ENCODE measurements at regions not wholly inside any gene's neighbourhood (a gene's known extent, or its start where the extent isn't known, plus 50 kb on each side); places are given as distances from the start of the nearest gene placed in this dataset.
"Not testable (repeated sequence)": the region's sequence is repeated elsewhere in the genome, so short reads cannot be mapped to it uniquely, and the experiment has no call there.

DNA sequence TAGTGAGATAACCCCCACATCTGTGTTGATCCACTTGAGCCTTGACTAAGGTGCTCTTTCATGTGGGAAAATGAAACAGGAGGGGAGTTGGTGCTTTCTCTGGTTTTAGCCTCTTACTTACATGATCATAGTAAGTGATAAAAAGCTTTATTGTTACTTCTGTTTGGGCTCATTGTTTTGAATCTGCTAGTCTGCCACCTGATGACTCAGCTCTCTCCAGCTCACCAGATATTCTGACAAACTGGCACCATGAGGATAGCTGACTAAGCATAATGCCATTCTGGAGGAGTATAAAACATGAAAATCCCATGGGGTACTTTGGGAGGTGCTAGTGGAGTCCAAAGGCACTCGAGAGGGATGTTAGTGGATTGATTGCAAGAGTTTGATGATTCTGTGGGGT is 824.0 kb downstream of the RAPGEF2 start:
- H3K9me1 ChIP-seq (ENCODE audit: control insufficient read depth, extremely low read depth, insufficient read depth, low read length) = no peaks in the 10 kb centered on the region
- TF ChIP-seq CTCF (optimal IDR thresholded peaks at IDR 0.05 in 1 of 3, IDR thresholded peaks at IDR 0.05 in 1 of 3, conservative IDR thresholded peaks at IDR 0.05 in 1 of 3; ENCODE audit: extremely low read depth in 1 of 3, insufficient read depth in 2 of 3, low read length in 3 of 3) (no peak), EZH2 (IDR thresholded peaks at IDR 0.05; ENCODE audit: low read length) (no peak)
- no peaks in the 10 kb centered on the region for H3K36me3 ChIP-seq (ENCODE audit: control insufficient read depth in 2 of 2, extremely low read depth in 1 of 2, insufficient read depth in 2 of 2, low read length in 2 of 2)
- H3K9me3 ChIP-seq (ENCODE audit: control insufficient read depth, low read depth, low read length) = no peaks in the 10 kb centered on the region
- H3K27ac ChIP-seq (ENCODE audit: control insufficient read depth, insufficient read depth, low read length) = no peak overlapping the region
- DNase-seq (ENCODE audit: low read depth, low spot score) = no peak
- H4K20me1 ChIP-seq (ENCODE audit: control insufficient read depth, extremely low read depth, insufficient read depth, low read length) = no peaks in the 10 kb centered on the region
- no peak overlapping the region for H3K4me3 ChIP-seq (ENCODE audit: control insufficient read depth in 2 of 3, extremely low read depth in 1 of 3, insufficient read depth in 2 of 3, low read depth in 1 of 3, low read length in 3 of 3)
- dilution Hi-C loops (cut with MboI; ENCODE audit: extremely low pct_ligation_motif_present, low sequenced_read_pairs) = no loop called here
- H3K4me1 ChIP-seq (ENCODE audit: control insufficient read depth, extremely low read depth, insufficient read depth, low read length) = no peaks in the 10 kb centered on the region
- H3K27me3 ChIP-seq (ENCODE audit: control insufficient read depth, extremely low read depth, insufficient read depth, low read length) = no peaks in the 10 kb centered on the region
- no peak overlapping the region for H3K9ac ChIP-seq (ENCODE audit: control insufficient read depth, extremely low read depth, insufficient read depth, low read length)
- no peak overlapping the region for H3K4me2 ChIP-seq (ENCODE audit: control insufficient read depth, extremely low read depth, insufficient read depth, low read depth, low read length)
- no peak for FAIRE-seq
- H2AFZ ChIP-seq (ENCODE audit: control insufficient read depth, low read length) = no peak overlapping the region
- H3K79me2 ChIP-seq (ENCODE audit: control insufficient read depth, insufficient read depth, low read length) = no peaks in the 10 kb centered on the region

DNA sequence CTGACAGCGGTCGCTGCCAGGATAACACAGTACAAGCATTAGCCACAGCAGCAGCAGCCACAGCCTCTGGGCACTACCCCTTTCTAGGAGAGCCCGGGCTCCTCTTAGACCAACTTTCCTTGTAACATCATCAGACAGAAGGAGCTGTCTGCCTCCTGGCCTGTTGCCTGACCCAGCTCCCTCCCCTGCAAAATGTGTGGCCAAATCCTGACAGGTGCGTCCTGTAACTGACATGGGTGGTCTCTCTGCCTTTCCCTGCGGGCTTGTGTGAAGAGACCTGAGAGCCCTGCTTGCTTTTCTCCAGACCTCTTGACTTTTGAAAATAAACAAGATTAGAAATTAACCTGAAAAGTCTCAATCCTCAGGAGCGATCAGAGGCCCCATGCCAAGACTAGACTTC is 824.9 kb downstream of the RAPGEF2 start:
- Histone ChIP-seq H2AFZ (ENCODE audit: control insufficient read depth, low read length) (no peak overlapping the region), H3K4me2 (ENCODE audit: control insufficient read depth, extremely low read depth, insufficient read depth, low read depth, low read length) (no peak overlapping the region), H3K4me1 (ENCODE audit: control insufficient read depth, extremely low read depth, insufficient read depth, low read length) (no peaks in the 10 kb centered on the region), H3K79me2 (ENCODE audit: control insufficient read depth, insufficient read depth, low read length) (no peaks in the 10 kb centered on the region), H3K9me3 (ENCODE audit: control insufficient read depth, low read depth, low read length) (no peaks in the 10 kb centered on the region), H3K9ac (ENCODE audit: control insufficient read depth, extremely low read depth, insufficient read depth, low read length) (no peak overlapping the region), H3K36me3 (ENCODE audit: control insufficient read depth in 2 of 2, extremely low read depth in 1 of 2, insufficient read depth in 2 of 2, low read length in 2 of 2) (no peaks in the 10 kb centered on the region), H3K27ac (ENCODE audit: control insufficient read depth, insufficient read depth, low read length) (no peak overlapping the region), H3K4me3 (ENCODE audit: control insufficient read depth in 2 of 3, extremely low read depth in 1 of 3, insufficient read depth in 2 of 3, low read depth in 1 of 3, low read length in 3 of 3) (no peak overlapping the region), H3K9me1 (ENCODE audit: control insufficient read depth, extremely low read depth, insufficient read depth, low read length) (no peaks in the 10 kb centered on the region), H3K27me3 (ENCODE audit: control insufficient read depth, extremely low read depth, insufficient read depth, low read length) (no peaks in the 10 kb centered on the region), H4K20me1 (ENCODE audit: control insufficient read depth, extremely low read depth, insufficient read depth, low read length) (no peaks in the 10 kb centered on the region)
- DNase-seq (ENCODE audit: low read depth, low spot score) (no peak), FAIRE-seq (no peak)
- dilution Hi-C loops (cut with MboI; ENCODE audit: extremely low pct_ligation_motif_present, low sequenced_read_pairs) = no loop called here
- TF ChIP-seq EZH2 (IDR thresholded peaks at IDR 0.05; ENCODE audit: low read length) (no peak), CTCF (optimal IDR thresholded peaks at IDR 0.05 in 1 of 3, IDR thresholded peaks at IDR 0.05 in 1 of 3, conservative IDR thresholded peaks at IDR 0.05 in 1 of 3; ENCODE audit: extremely low read depth in 1 of 3, insufficient read depth in 2 of 3, low read length in 3 of 3) (no peak)

- FAIRE-seq; H3K9ac ChIP-seq (ENCODE audit: control insufficient read depth, extremely low read depth, insufficient read depth, low read length); H2AFZ ChIP-seq (ENCODE audit: control insufficient read depth, low read length); H3K27me3 ChIP-seq (ENCODE audit: control insufficient read depth, extremely low read depth, insufficient read depth, low read length); H3K4me2 ChIP-seq (ENCODE audit: control insufficient read depth, extremely low read depth, insufficient read depth, low read depth, low read length); H3K27ac ChIP-seq (ENCODE audit: control insufficient read depth, insufficient read depth, low read length); H3K4me3 ChIP-seq (ENCODE audit: control insufficient read depth in 2 of 3, extremely low read depth in 1 of 3, insufficient read depth in 2 of 3, low read depth in 1 of 3, low read length in 3 of 3); H4K20me1 ChIP-seq (ENCODE audit: control insufficient read depth, extremely low read depth, insufficient read depth, low read length); dilution Hi-C loops (cut with MboI; ENCODE audit: extremely low pct_ligation_motif_present, low sequenced_read_pairs); H3K9me3 ChIP-seq (ENCODE audit: control insufficient read depth, low read depth, low read length); H3K79me2 ChIP-seq (ENCODE audit: control insufficient read depth, insufficient read depth, low read length); H3K36me3 ChIP-seq (ENCODE audit: control insufficient read depth in 2 of 2, extremely low read depth in 1 of 2, insufficient read depth in 2 of 2, low read length in 2 of 2); DNase-seq (ENCODE audit: low read depth, low spot score); H3K4me1 ChIP-seq (ENCODE audit: control insufficient read depth, extremely low read depth, insufficient read depth, low read length); H3K9me1 ChIP-seq (ENCODE audit: control insufficient read depth, extremely low read depth, insufficient read depth, low read length): not testable (repeated sequence)
Observed at GRCh38 chr4:159934602-159935001, 831.7 kb downstream of the RAPGEF2 start.

Measured in keratinocyte (primary cell).